Esophagus squamous epithelium (tissue), 4 donors: ENCODE measurements at regions not wholly inside any gene's neighbourhood (a gene's known extent, or its start where the extent isn't known, plus 50 kb on each side); places are given as distances from the start of the nearest gene placed in this dataset.

ENCODE experiments used
- POLR2A ChIP-seq, 4 donors: fragments of 450-650 bp; IDR thresholded peaks; one replicate each; pipeline ENCODE4 v1.6.1; 2017; ENCODE audit warnings: antibody characterized with exemption in 4 of 4, mild to moderate bottlenecking in 4 of 4, moderate library complexity in 3 of 4
- TF ChIP-seq, protein P1 (sequence below), 6 experiments: fragments of 450-650 bp in 4 of 6; fragments of 200-600 bp in 2 of 6; sonication (generic) in 2 of 6; IDR thresholded peaks; one replicate each; pipeline ENCODE4 v1.5.1; 2016 to 2019; ENCODE audit warnings: antibody characterized with exemption in 6 of 6, mild to moderate bottlenecking in 4 of 6, moderate library complexity in 4 of 6

DNA sequence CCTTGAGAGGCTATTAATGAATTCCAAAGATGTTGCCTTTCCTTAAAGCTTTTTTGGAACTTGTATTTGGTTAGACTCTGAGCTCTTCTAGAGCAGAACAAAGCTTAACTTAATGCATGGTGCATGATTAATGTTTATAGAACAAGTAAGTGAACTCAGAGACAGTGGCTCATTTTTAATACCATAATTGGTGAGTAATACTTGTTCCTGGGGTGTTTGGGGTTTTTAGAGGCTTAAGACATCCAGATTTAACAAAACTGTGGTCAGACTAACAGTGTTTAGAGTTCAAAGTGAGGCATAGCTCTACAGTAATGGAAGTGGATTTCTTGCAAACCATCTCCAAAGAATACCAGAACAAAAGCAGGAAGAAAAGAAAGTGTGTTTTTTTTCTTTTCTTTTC is 73.7 kb upstream of the CTSC start:
- TF ChIP-seq, protein P1, sequence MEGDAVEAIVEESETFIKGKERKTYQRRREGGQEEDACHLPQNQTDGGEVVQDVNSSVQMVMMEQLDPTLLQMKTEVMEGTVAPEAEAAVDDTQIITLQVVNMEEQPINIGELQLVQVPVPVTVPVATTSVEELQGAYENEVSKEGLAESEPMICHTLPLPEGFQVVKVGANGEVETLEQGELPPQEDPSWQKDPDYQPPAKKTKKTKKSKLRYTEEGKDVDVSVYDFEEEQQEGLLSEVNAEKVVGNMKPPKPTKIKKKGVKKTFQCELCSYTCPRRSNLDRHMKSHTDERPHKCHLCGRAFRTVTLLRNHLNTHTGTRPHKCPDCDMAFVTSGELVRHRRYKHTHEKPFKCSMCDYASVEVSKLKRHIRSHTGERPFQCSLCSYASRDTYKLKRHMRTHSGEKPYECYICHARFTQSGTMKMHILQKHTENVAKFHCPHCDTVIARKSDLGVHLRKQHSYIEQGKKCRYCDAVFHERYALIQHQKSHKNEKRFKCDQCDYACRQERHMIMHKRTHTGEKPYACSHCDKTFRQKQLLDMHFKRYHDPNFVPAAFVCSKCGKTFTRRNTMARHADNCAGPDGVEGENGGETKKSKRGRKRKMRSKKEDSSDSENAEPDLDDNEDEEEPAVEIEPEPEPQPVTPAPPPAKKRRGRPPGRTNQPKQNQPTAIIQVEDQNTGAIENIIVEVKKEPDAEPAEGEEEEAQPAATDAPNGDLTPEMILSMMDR (IDR thresholded peaks at IDR 0.05), result no peak
- no peak for TF ChIP-seq POLR2A (IDR thresholded peaks at IDR 0.05)
